ENCODE measurements at regions not wholly inside any gene's neighbourhood (a gene's known extent, or its start where the extent isn't known, plus 50 kb on each side); places are given as distances from the start of the nearest gene placed in this dataset.

DNA sequence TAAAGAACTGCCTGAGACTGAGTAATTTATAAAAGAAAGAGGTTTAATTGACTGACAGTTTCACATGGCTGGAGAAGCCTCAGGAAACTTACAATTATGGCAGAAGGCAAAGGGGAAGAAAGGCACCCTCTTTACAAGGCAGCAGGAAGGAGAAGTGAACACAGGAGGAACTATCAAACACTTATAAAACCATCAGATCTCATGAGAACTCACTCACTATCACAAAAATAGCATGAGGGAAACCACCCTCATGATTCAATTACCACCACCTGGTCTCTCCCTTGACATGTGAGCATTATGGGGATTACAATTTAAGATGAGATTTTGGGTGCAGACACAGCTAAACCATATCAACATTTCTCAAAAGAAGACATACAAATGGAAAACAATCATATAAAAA lies 266.3 kb downstream of the EPM2A start:
- no peak for DNase-seq

GRCh38 chr6:145475794-145476396 lies 259.4 kb downstream of the EPM2A start:
- no peak for DNase-seq

- DNase-seq: no peak
Measured at GRCh38 chr6:145480024-145480423, 255.3 kb downstream of the EPM2A start.

- DNase-seq: peak; percentile 79
Measured at GRCh38 chr6:145483191-145483996, 251.9 kb downstream of the EPM2A start.

- no peak for DNase-seq
Measured at GRCh38 chr6:145485288-145485687, 250.0 kb downstream of the EPM2A start.

DNA sequence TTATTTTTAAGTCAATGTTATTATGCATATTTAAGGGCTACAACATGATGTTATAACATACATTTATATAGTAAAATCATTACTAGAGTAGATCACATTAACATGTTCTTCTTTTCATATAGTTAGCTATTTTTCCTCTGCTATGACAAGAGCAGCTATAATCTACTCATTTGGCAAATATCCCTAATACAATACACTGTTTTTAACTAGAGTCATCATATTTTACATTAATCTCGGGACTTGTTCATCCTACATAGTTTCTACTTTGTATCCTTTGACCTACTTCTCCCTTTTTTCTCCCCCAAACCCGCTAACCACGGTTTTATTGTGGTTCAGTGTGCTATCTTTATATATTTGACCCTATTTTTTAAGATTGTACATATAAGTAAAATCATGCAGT lies 249.0 kb downstream of the EPM2A start:
- no peak for DNase-seq

DNA sequence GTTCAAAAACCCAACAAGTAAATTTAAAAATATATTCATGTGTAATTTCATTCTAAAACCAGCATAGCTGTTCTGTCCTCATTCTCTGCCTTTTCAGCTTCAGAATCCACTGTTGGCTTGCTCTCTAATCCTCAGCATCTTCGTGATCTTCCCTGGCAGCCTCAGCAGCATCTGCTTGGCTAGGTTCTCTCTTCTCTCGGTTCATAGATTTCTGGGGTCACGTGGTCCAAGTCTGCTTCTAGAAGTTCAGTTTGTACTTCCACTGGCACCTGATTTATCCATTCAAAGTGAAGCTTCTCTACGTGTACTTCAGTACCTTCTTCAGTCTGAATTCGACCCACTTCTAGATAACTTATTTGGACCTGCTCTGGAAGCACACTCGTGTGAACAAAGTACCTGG lies 245.7 kb downstream of the EPM2A start:
- DNase-seq: no peak

- no peak for DNase-seq
Measured at GRCh38 chr6:145490068-145490467, 245.3 kb downstream of the EPM2A start.

- no peak for DNase-seq
Measured at GRCh38 chr6:145491126-145491525, 244.2 kb downstream of the EPM2A start.

- no peak for DNase-seq
Measured at GRCh38 chr6:145497006-145497405, 238.3 kb downstream of the EPM2A start.

GRCh38 chr6:145498425-145498824 lies 236.9 kb downstream of the EPM2A start:
- DNase-seq: no peak

- DNase-seq: no peak
Measured at GRCh38 chr6:145502416-145502815, 232.9 kb downstream of the EPM2A start.

GRCh38 chr6:145506136-145506535 lies 229.2 kb downstream of the EPM2A start:
- no peak for DNase-seq

DNA sequence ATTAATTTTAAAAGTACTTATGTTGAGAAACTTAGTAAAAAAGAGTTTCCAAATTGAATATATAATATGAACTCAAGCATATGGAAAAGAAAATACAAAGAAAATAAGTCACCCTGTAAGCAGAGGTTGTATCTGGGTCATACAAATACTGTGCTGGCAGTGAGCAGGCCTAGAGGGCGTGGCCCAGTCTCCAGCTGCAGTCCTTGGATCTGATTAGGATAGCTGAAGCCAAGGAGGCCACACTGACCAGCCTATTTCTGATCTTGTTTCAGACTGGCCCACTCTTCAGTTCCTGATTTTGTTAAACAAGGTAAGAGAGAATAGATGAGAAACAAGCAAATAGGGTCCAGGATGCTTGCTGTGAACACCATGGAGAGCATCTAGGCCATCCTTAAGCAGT lies 228.8 kb downstream of the EPM2A start:
- no peak for DNase-seq

DNA sequence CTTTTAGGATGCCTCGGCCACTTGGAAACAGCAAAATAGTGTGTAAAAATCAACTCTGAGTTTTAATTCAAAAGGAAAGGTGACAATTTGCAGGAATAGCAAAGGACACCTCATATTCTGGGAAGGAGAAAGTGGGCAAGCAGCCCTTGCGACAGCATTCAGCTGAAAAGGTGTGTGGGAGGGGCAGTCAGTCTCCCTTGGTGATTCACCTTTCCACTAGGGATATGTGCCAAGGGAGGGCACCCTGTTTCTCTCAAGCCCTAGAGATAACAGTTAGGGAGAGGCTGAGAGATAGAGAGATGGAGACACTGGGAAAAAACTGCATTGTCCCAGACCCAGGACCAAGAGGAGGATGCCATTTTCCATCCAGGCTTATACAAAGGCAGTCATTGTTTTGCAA lies 228.1 kb downstream of the EPM2A start:
- DNase-seq: no peak

- DNase-seq: no peak
Measured at GRCh38 chr6:145508107-145508506, 227.2 kb downstream of the EPM2A start.

GRCh38 chr6:145517492-145517891 lies 217.8 kb downstream of the EPM2A start:
- DNase-seq: no peak

- DNase-seq: no peak
Measured at GRCh38 chr6:145525038-145525437, 210.3 kb downstream of the EPM2A start.

GRCh38 chr6:145529582-145529981 lies 205.7 kb downstream of the EPM2A start:
- no peak for DNase-seq

DNA sequence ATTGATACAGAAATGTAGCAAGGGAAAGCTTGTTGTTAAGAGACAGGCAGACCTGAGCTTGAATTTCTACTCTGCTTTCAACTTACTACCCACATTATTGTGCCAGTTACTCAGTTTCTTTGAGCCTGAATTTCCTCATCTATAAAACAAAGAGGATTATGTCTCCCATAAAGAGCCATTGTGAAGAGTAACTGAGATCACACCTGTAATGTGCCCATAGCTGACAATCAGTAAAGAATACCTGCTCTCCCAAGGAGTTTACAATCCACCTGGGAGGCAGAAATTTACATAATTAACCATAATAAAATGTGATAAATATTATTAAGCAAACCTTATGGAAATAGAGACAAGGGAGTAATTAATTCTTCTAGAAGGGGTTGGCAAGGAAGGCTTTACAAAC lies 204.9 kb downstream of the EPM2A start:
- DNase-seq: no peak

DNA sequence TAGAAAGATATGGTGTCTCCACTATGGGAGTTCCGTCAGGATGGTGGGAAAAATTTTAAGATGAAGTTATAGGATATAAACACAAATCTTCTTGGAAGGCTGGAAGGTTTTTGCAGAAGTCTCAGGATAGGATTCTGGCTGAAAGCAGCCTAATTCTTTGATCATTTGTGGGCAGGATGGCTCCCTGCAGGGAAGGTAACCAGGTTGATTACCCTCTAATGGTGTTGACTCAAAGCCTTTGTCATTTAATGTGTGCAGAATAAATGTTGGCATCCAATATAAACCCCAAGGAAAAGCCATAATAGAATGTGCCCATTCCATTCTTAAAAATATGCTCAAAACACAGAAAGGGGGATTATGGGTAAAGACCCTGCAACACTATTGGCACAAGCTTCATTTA lies 204.3 kb downstream of the EPM2A start:
- DNase-seq: no peak

DNA sequence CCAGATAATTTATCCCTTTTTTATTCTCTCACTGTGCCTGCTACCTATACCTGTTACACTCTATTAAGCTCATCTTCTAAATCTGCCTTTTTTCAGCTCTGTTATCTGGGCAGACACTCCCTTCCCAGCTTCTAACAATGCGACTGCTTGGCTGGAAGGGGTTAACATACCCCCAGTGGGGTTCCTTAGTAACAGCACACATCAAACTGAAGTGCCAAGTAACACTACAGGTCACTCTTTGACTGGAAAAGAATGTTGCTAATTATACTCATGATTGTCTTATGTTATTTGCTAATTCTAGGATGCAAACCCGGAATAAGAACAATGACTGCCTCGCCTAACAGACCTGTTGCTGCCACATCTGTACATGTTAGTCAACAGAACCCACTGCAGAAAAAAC lies 203.5 kb downstream of the EPM2A start:
- no peak for DNase-seq

GRCh38 chr6:145532361-145532760 lies 203.0 kb downstream of the EPM2A start:
- no peak for DNase-seq

DNA sequence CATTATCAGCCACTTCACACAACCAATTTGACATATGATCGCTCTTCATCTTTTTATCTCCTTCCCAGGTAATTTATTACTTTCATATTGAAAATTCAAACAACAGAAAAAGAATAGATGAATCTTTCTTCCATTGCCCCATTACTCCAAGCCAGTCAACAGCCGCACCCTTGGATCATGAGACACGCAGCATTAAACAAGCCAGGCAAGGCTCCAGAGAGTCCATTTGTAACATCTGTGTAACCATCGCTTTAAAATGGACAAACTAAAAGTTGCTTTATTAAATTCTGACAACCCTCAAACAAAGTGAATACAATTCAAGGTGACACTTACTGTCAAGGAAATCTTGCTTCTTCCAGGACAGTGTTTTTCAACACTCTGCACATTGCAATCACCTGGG lies 200.3 kb downstream of the EPM2A start:
- no peak for DNase-seq

DNA sequence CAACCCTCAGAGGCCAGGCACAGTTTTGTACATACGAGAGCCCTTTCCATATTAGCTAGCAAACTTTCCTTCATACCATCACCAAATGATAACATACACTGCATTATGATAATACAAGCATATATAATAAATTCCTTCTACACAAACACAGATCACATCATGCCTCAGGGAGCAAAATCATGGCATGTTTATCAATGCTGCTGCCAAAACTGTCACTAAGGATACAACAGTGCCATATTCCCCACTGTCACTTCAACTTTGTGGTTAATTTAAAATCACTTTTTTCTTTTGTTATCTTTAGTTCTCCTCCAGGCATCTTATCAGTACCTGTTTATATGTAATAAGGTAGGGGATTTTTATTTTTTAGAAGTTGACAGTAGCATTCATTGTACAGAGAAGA lies 196.3 kb downstream of the EPM2A start:
- no peak for DNase-seq
